GM21526 (cell line): ENCODE measurements at regions not wholly inside any gene's neighbourhood (a gene's known extent, or its start where the extent isn't known, plus 50 kb on each side); places are given as distances from the start of the nearest gene placed in this dataset.

Experiments used
- ATAC-seq: cut with Tn5 transposase; IDR thresholded peaks from one replicate; pipeline ENCODE4 v1.9.1; 2021; ENCODE audit warnings: moderate library complexity; ENCODE audit not compliant: unreplicated experiment, low FRiP score

DNA sequence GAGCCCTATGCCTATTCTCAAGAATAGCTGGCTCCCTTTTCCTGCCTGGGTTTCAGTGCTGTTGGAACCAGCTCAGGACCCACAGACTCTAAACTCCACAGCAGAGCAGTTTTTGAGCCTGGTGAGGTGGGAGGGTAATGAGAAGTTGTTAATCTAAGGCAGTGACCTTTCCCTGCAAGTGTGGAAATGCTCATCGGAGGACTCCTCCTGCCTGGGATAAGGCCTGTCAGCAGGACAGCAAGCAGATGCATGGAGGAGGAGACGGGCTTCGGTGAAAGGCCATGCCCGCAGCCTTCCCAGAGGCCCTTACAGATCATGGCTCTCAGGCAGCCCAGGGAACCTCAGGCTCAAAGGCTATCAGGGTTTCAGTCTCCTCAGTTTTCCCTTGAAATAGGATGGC is 70.0 kb upstream of the SHISA3 start:
- no peak for ATAC-seq

DNA sequence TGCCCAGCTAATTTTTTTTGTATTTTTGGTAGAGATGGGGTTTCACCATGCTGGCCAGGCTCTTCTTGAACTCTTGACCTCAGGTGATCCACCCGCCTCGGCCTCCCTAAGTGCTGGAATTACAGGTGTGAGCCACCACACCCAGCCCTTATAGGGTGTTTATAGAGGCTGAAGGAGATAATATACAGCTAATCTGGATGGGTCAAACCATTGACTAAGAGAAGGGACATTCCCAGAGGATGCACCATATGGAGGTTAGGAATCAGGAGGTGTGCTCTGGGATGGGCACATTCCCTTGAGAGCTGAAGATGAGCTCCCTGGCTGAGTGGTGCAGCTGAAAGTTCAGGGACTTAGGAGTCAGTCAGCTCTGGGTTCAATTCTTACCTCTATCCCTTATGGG is 68.3 kb upstream of the SHISA3 start:
- no peak for ATAC-seq

DNA sequence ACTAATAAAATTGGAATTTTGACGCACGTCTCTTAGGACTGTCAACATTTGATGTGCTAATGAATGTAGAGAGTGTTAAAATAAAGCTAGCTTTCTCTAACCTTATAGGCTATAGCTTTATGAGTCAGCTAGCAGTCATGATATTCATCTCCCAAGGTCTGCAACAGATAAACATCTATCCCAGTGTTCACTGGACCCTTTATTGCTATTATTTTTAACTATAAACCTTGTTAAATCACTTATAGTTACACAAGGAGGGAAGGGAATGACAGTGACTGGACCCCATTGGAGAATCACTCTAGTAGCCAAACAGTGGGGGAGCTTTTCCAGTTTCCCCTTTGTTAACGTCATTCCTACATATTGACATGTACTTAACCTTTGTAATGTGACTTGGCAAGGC is 67.9 kb upstream of the SHISA3 start:
- ATAC-seq: no peak

DNA sequence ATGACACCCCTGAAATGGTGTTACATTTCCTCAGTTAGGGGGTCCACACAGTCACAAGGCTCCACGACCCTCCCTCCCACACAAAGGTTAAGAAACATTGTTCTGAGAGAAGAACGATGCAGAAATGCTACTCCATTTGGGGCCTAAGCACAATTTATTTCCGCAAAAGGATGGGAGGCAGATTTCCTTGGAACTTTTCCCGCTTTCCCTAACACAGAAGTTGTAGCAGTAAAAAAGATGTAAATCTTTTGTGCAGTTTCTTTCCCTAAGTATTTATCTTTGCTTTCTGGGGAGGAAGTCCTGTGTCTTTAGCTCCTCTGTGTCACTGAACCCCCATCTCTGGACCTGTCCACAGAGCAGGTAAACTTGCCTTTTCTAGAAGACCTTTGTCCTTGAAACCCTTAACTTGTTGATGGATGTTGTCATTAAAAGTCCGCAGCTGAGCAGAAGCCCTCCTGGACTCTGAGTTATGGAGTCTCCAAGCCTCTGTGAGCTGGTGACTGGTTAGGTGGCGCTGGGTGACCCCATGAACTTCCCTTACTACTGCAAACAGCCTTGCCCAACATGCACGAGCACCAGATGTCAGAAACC is 67.2 kb upstream of the SHISA3 start:
- ATAC-seq: no peak

DNA sequence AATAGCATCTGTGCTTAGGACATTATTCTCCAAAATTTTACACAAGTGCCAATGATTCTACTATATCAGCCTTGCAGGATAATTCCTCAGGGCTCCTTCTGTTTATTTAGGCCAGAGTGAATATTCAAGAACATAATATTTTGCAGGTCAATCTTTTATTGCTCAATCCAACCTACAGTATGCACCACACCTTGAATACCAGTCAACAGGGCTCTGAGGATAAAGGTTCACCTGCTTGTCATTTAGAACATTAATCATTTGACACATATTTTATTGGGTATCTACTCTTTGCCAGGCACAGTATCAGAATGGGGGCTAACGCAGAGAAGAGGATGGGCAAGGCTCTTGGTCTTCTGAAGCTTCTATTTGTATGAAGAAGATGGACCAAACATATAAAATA is 66.2 kb upstream of the SHISA3 start:
- no peak for ATAC-seq

DNA sequence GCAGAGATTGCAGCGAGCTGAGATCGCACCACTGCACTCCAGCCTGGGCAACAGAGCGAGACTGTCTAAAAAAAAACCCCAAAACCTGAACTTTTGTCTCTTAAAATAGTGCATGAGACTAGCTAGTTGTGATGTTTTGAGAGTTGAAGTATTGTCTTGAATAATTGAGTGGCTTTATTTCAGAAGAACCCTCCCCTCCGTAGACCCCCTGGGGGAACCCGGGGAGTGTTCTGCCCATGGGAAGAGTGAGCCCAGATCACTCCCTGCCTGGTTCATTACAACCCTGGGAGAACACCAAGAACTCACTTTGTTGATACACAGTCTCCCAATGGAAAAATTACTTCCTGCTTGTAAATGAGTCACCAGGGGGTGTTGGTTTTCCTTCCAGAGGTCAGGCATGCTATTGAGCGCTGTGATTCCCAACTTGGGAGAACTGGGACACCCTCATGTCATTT is 65.3 kb upstream of the SHISA3 start:
- peak; percentile 65 for ATAC-seq

DNA sequence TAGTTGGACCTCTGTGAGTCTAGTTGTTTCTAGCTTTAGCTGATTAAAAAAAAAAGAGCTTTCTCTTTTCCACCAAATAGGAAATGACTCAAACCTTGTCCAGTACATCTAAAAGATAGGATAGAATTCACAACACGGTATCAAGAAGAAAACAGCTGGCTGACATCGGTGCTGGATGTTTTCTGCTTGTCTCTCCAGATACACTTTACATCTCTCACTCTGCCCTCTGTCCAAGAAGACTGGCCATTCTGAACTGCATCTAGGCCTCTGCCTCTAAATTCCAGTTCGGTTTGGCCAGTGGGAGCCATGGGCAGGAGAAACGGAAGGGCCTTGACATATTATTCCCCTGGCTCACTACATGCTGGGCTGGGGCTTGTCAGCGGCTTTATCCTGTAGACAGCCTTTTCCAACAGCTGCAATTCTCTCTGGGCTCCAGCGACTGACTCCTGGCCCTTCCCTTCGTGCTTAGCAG is 57.3 kb upstream of the SHISA3 start:
- ATAC-seq: no peak

DNA sequence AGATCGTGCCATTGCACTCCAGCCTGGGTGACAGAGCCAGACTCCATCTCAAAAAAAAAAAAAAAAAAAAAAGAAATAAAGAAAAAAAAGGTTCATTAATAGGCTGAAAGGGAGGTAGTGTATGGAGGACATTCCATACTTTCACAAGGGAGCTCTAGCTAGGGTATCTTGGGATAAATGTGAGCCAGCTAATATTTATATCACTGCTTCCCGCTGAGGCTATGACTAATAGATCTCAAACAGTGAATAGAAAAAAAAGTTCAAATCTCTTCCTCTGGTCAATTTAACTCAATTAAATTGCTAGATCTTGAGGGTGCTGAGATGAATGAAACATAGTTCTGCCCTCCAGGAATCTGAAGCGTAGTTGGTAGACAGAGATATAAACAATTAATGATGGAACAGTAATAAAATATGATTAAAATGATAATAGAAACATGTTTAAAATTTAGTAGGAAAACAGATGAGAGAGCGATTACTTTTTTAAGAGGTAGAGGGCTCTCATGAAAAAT is 55.7 kb upstream of the SHISA3 start:
- no peak for ATAC-seq

DNA sequence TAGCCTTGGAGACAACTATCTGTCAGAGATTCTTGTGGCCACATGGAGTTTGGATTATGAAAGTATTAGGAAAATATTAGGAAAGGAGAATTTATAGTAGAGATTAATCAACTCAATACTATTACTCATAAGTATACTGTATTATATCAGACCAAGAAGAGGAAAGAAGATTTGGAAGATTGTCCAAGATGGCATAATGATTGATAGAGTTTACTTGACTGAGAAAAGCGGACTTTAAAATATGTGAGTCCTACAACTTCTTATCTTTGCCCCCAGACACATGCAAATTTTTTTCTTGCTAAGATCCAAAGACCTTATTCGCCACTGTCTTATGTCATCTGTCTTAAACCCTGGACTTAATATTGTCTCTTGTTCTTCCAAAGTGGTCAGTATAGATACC is 54.8 kb upstream of the SHISA3 start:
- no peak for ATAC-seq

DNA sequence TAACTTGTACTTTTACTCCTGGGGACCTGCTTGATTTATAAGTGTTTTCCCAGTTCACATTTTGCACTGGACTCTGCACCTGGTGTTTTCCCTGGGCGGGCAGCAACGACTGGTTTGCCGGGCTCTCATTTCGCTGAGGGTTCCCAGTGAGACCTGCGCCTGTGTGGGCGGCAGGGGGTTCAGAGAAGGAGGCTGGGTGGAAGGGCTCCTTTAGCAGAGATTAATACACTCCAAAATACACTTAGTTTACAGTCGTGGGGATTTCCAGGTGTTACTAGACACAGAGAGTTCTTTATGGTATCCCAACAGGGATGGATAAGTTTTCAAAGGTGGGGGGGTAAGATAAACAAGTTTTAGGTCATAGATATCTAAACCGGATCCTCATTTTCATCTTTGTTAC is 53.0 kb upstream of the SHISA3 start:
- ATAC-seq: no peak

DNA sequence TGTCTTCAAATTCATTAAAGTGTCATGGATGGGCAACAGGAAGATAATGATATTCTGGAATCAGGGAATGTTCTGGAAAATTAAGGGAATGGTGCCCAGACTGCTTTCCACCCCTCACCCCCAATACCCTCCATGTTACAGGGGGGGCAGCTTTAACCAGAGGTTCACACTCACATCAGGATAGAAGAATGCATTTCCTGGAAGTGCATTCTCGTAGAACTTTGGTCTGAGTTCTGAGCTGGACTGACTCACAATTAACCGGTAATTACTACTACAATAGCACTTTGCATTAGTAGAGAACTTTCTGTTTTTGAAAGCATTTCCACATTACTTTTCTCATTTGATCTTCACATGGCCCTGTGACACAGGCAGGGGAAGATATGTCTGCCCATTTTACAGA is 52.5 kb upstream of the SHISA3 start:
- no peak for ATAC-seq

DNA sequence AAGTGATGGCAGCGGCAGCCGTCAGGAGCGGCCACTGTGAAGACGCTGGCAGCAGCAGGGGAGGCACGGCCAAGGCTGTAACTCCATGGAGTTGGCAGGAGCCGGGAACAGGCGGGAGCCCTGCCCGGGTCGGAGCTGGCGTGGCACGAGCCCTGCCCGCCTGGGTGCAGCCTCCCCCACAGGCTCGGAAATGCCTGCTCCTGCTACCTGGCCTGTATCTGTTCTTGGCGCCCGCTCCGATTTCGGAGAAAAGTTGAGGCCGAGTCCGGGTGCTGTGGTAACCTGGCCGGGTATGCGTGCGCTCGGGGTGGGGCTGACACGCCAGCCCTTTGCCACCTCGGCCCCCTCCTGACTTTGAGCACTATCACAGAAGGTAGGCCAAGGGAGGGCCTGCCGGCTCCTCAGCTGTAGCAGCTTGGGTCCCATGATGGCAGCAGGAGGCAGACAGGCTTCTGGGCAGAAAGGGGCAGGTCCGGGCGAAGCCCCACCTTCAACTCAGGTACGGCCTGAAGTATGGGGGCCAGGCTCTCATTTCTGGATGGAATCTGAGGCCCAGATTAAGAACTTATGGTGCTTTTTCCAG is 51.2 kb upstream of the SHISA3 start:
- ATAC-seq: no peak

DNA sequence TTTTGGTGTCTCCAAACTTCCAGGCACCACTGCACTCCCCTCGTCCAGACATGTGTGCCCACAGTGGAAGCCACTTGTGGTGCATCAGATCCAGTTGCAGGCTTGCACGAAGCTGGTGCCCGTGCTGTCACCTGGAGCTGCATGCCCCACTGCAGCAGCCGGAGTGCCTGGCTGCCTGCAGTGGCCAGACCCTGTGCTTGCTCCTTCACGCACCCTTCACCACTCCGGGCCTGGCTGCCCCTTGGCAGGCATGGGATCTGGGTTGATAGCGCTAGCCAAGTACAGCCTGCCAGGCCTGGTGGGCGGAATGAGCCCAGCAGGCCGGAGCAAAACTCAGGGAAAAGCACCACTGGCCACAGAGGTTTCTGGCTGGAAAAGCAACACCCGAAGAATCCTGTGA is 50.2 kb upstream of the SHISA3 start:
- no peak for ATAC-seq
